Thoracic aorta (tissue), 2 donors: ENCODE measurements at regions not wholly inside any gene's neighbourhood (a gene's known extent, or its start where the extent isn't known, plus 50 kb on each side); places are given as distances from the start of the nearest gene placed in this dataset.
A peak's percentile ranks its signal among the peaks of the same experiment; 100 is the strongest.

Experiments used
- ATAC-seq: fragments of 150-250 bp; one replicate; pipeline ENCODE4 v1.8.0; 2017; ENCODE audit warnings: low read depth; ENCODE audit not compliant: insufficient number of reproducible peaks, low FRiP score
- DNase-seq: peaks from one replicate; pipeline ENCODE4 v3.0.0-alpha.2; 2020; ENCODE audit warnings: low spot score
- H3K27ac ChIP-seq, 2 donors: fragments of 200-600 bp; sonication (generic); 1 replicate in 1 of 2; 2 replicates in 1 of 2; pipeline ENCODE4 v1.5.1; 2016; ENCODE audit warnings: mild to moderate bottlenecking in 2 of 2, moderate library complexity in 2 of 2
- H3K27me3 ChIP-seq: fragments of 200-600 bp; sonication (generic); replicated peaks from 2 replicates; pipeline ENCODE4 v1.6.0; 2016; ENCODE audit warnings: mild to moderate bottlenecking; ENCODE audit not compliant: insufficient read depth
- H3K36me3 ChIP-seq: fragments of 200-600 bp; sonication (generic); one replicate; pipeline ENCODE4 v1.5.1; 2016
- H3K4me1 ChIP-seq, 2 donors: fragments of 200-600 bp; sonication (generic); 1 replicate in 1 of 2; 2 replicates in 1 of 2; pipeline versions ENCODE4 v1.5.1 to v1.6.0; 2016; ENCODE audit warnings: low read depth in 2 of 2, mild to moderate bottlenecking in 1 of 2; ENCODE audit not compliant: control insufficient read depth in 1 of 2
- H3K4me3 ChIP-seq: fragments of 200-600 bp; sonication (generic); 2 replicates; pipeline ENCODE4 v1.5.1; 2016; ENCODE audit warnings: mild to moderate bottlenecking
- H3K9me3 ChIP-seq: fragments of 200-600 bp; sonication (generic); 2 replicates; pipeline ENCODE4 v1.5.1; 2016
- TF ChIP-seq, protein P1 (sequence below): fragments of 200-600 bp; sonication (generic); IDR thresholded peaks from one replicate; pipeline ENCODE4 v1.5.1; 2019; ENCODE audit warnings: antibody characterized with exemption

DNA sequence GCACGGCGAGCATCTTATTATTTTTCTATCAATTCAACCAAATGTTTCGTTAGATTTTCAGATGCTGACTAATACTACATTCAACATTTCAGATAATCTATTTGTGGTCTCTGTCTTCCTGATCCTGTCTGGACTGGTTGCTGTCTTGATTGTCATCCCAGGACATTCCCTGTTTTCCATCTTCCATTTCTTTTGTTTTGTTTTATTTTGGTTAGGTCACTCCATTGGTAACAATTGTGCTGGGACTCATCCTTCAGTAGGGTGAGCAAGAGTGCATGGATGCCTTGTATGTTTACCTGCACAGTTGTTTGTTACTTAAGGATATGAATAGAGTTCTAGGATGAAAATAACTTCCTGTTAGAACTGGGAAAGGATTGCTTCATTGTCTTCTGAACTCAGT, 55.9 kb upstream of the ACYP2 start:
- DNase-seq (no peak), ATAC-seq (no peak)
- H3K27me3 ChIP-seq = no peaks in the 10 kb centered on the region
- peaks cover 7% of the 10 kb centered on the region in 2 donors for H3K4me1 ChIP-seq
- H3K9me3 ChIP-seq = no peaks in the 10 kb centered on the region
- no peak overlapping the region for H3K27ac ChIP-seq
- H3K4me3 ChIP-seq = no peak overlapping the region
- H3K36me3 ChIP-seq = no peaks in the 10 kb centered on the region
- TF ChIP-seq, protein P1, sequence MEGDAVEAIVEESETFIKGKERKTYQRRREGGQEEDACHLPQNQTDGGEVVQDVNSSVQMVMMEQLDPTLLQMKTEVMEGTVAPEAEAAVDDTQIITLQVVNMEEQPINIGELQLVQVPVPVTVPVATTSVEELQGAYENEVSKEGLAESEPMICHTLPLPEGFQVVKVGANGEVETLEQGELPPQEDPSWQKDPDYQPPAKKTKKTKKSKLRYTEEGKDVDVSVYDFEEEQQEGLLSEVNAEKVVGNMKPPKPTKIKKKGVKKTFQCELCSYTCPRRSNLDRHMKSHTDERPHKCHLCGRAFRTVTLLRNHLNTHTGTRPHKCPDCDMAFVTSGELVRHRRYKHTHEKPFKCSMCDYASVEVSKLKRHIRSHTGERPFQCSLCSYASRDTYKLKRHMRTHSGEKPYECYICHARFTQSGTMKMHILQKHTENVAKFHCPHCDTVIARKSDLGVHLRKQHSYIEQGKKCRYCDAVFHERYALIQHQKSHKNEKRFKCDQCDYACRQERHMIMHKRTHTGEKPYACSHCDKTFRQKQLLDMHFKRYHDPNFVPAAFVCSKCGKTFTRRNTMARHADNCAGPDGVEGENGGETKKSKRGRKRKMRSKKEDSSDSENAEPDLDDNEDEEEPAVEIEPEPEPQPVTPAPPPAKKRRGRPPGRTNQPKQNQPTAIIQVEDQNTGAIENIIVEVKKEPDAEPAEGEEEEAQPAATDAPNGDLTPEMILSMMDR = no peak

DNA sequence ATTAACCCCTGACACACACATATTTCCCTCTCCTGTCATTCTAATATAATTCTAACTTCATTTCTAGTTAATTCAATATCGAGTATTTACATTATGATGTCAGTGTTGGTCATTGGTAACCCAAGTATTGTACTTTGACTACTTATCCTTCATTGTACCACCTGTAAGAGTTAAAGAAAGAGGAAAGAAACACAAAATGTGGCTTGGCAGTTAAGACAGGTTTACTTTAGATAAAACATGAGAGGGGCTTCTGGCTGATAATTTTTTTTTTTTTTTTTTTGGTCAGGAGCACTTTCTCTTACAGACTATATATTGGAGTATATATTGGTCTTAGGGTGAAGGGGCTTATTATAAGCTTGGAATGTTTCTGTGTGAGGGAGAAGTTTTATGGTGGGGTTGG, 57.0 kb upstream of the ACYP2 start:
- H3K4me1 ChIP-seq = peaks cover 8 to 17% of the 10 kb centered on the region in 2 donors
- H3K36me3 ChIP-seq = no peaks in the 10 kb centered on the region
- ATAC-seq (no peak), DNase-seq (no peak)
- TF ChIP-seq, protein P1 = no peak
- H3K27me3 ChIP-seq = no peaks in the 10 kb centered on the region
- H3K27ac ChIP-seq = no peak overlapping the region
- H3K4me3 ChIP-seq = no peak overlapping the region
- no peaks in the 10 kb centered on the region for H3K9me3 ChIP-seq

DNA sequence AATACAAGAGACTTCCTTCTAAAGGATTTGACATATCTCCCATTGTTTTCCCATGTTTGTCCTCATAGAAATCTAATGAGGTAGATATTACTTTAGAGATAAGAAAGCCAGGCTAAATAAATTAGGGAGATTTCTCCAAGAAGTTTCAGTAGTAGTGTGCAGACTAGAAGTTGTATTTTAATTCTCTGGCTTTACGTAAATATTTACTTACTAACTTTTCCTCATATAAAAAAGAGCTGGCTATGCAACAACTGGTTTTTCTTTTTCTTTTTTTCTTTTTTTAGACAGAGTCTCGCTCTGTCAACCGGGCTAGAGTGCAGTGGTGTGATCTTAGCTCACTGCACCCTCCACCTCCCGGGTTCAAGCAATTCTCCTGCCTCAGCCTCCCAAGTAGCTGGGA, 60.6 kb upstream of the ACYP2 start:
- no peak overlapping the region for H3K4me3 ChIP-seq
- no peaks in the 10 kb centered on the region for H3K9me3 ChIP-seq
- ATAC-seq = no peak
- DNase-seq = no peak
- H3K27me3 ChIP-seq = no peaks in the 10 kb centered on the region
- peak overlapping the region; percentile 49 to 57 for H3K27ac ChIP-seq
- TF ChIP-seq, protein P1 = no peak
- H3K4me1 ChIP-seq = peaks cover 8 to 29% of the 10 kb centered on the region in 2 donors
- no peaks in the 10 kb centered on the region for H3K36me3 ChIP-seq

DNA sequence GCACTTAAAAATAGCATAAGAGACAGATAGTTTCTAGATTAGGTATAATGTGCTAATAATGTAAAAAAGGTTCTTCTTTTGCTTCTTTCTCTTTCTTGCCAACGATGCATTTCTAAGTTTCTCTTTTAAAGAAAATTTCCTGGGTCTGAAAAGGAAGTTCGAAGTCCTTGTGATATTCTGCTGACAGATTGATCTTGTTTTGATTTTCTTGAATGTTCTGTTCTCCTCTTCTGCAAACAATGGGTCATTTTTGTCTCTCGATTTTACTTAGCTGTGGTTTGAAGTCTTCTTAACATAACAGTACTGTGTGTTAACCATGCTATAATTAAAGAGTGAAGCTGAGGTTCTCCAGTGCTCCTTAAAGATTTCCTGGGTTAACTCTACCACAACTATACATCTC, 61.1 kb upstream of the ACYP2 start:
- Histone ChIP-seq H3K27ac (peak overlapping the region; percentile 35 to 57), H3K36me3 (no peaks in the 10 kb centered on the region), H3K27me3 (no peaks in the 10 kb centered on the region), H3K9me3 (no peaks in the 10 kb centered on the region), H3K4me1 (peaks cover 8 to 34% of the 10 kb centered on the region in 2 donors), H3K4me3 (no peak overlapping the region)
- TF ChIP-seq, protein P1 = no peak
- DNase-seq = no peak
- no peak for ATAC-seq

DNA sequence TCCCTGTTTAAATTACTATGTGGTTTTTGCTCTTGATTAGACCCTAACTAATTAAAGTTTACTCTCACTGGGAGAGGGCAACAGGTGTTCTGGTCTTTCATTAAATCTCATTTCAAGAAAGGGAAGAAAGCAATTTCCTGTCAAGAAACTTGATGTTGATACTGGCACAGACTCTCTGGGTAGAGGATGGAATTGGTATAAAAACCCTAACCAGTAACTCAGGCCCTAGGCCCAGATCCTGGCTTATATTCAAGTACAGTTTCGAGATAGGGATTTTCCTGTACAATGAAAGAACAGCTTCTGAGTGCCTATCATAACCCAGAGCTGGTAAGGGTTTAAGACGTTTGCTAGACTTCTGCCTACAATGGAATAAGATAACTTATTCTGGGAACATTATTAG, 61.6 kb upstream of the ACYP2 start:
- Histone ChIP-seq H3K27ac (peak overlapping the region; percentile 35 to 57), H3K4me3 (no peak overlapping the region), H3K9me3 (no peaks in the 10 kb centered on the region), H3K27me3 (no peaks in the 10 kb centered on the region), H3K36me3 (no peaks in the 10 kb centered on the region), H3K4me1 (peaks cover 8 to 34% of the 10 kb centered on the region in 2 donors)
- no peak for DNase-seq
- ATAC-seq = no peak
- TF ChIP-seq, protein P1 = no peak
